HG02970 (cell line): ENCODE measurements at regions not wholly inside any gene's neighbourhood (a gene's known extent, or its start where the extent isn't known, plus 50 kb on each side); places are given as distances from the start of the nearest gene placed in this dataset.
"Not testable (repeated sequence)": the region's sequence is repeated elsewhere in the genome, so short reads cannot be mapped to it uniquely, and the experiment has no call there.

Experiments
- ATAC-seq: cut with Tn5 transposase; IDR thresholded peaks from one replicate; pipeline ENCODE4 v1.9.1; 2021; ENCODE audit warnings: mild to moderate bottlenecking, moderate library complexity, moderate number of reproducible peaks; ENCODE audit not compliant: unreplicated experiment, low FRiP score

GRCh38 chr7:127530148-127530547 is 55.2 kb downstream of the GCC1 start:
- ATAC-seq: no peak

GRCh38 chr7:127527561-127527960 is 57.8 kb downstream of the GCC1 start:
- ATAC-seq: no peak

GRCh38 chr7:127525866-127526480 is 59.4 kb downstream of the GCC1 start:
- no peak for ATAC-seq

- ATAC-seq: no peak
These were observed 69.1 kb downstream of the GCC1 start for GRCh38 chr7:127516320-127516719.

GRCh38 chr7:127514499-127514898 is 70.9 kb downstream of the GCC1 start:
- no peak for ATAC-seq

- no peak for ATAC-seq
These were observed 72.1 kb downstream of the GCC1 start for GRCh38 chr7:127513311-127513710.

- ATAC-seq: no peak
These were observed 72.7 kb downstream of the GCC1 start for GRCh38 chr7:127512663-127513062.

GRCh38 chr7:127504715-127505114 is 80.7 kb downstream of the GCC1 start:
- ATAC-seq: no peak

GRCh38 chr7:127501817-127502216 is 83.6 kb downstream of the GCC1 start:
- no peak for ATAC-seq

GRCh38 chr7:127487381-127487780 is 94.9 kb upstream of the ZNF800 start:
- no peak for ATAC-seq

- no peak for ATAC-seq
These were observed 94.1 kb upstream of the ZNF800 start for GRCh38 chr7:127486654-127487053.

GRCh38 chr7:127485482-127485881 is 93.0 kb upstream of the ZNF800 start:
- ATAC-seq: no peak

GRCh38 chr7:127484954-127485353 is 92.4 kb upstream of the ZNF800 start:
- ATAC-seq: no peak

GRCh38 chr7:127478461-127478860 is 86.0 kb upstream of the ZNF800 start:
- ATAC-seq: no peak

GRCh38 chr7:127478024-127478355 is 85.5 kb upstream of the ZNF800 start:
- ATAC-seq: no peak

- no peak for ATAC-seq
These were observed 85.0 kb upstream of the ZNF800 start for GRCh38 chr7:127477295-127478023.

GRCh38 chr7:127476618-127477017 is 84.1 kb upstream of the ZNF800 start:
- no peak for ATAC-seq

- no peak for ATAC-seq
These were observed 81.9 kb upstream of the ZNF800 start for GRCh38 chr7:127474457-127474856.

GRCh38 chr7:127473409-127473808 is 80.9 kb upstream of the ZNF800 start:
- no peak for ATAC-seq

GRCh38 chr7:127460077-127460476 is 67.6 kb upstream of the ZNF800 start:
- no peak for ATAC-seq

- ATAC-seq: not testable (repeated sequence)
These were observed 58.8 kb upstream of the ZNF800 start for GRCh38 chr7:127451258-127451657.

- ATAC-seq: no peak
These were observed 56.1 kb upstream of the ZNF800 start for GRCh38 chr7:127448566-127448965.
